Epithelial cell of proximal tubule (primary cell): ENCODE measurements at regions not wholly inside any gene's neighbourhood (a gene's known extent, or its start where the extent isn't known, plus 50 kb on each side); places are given as distances from the start of the nearest gene placed in this dataset.
"Not testable (repeated sequence)": the region's sequence is repeated elsewhere in the genome, so short reads cannot be mapped to it uniquely, and the experiment has no call there.

ENCODE experiments used
- DNase-seq: peaks from one replicate; pipeline ENCODE4 v3.0.0-alpha.2; 2011; ENCODE audit warnings: low read depth
- H3K4me3 ChIP-seq: 2 replicates; pipeline ENCODE4 v1.5.1; 2011; ENCODE audit warnings: low read depth, mild to moderate bottlenecking, low read length
- TF ChIP-seq, protein P1 (sequence below): conservative IDR thresholded peaks from 2 replicates; pipeline ENCODE4 v1.5.1; 2012; ENCODE audit warnings: low read depth, mild to moderate bottlenecking, low read length

DNA sequence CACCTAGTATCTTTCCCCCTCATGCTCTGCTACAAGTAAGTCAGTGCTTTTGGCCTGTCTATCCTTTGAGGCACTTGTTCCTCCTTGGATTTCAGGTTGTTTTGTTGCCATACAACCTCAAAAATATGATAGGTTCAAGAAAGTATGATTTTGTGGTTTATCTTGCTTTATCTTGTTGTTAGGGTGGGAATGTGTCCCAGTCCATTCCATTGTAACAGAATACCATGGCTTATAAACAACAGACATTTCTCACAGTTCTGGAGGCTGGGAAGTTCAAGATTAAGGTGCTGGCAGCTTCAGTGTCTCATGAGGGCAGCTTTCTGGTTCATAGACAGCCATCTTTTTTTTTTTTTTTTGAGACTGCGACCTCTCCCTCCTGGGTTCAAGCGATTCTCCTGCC, 72.1 kb downstream of the TMEM270 start:
- DNase-seq: no peak

DNA sequence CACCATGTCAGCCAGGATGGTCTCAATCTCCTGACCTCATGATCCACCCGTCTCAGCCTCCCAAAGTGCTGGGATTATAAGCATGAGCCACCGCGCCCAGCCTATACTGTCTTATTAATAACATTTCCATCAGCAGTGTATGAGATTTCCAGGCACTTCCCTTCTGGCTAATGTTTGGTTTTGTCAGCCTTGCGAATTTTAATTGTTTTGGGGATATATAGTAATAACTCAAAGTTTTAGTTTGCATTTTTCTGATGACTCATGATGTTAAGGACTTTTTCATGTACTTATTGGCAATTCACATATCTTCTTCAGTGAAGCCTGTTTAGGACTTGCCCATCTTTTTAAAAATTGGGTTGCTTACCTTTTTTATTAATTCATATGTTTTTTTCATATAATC, 76.0 kb downstream of the TMEM270 start:
- H3K4me3 ChIP-seq: no peak overlapping the region
- TF ChIP-seq, protein P1, sequence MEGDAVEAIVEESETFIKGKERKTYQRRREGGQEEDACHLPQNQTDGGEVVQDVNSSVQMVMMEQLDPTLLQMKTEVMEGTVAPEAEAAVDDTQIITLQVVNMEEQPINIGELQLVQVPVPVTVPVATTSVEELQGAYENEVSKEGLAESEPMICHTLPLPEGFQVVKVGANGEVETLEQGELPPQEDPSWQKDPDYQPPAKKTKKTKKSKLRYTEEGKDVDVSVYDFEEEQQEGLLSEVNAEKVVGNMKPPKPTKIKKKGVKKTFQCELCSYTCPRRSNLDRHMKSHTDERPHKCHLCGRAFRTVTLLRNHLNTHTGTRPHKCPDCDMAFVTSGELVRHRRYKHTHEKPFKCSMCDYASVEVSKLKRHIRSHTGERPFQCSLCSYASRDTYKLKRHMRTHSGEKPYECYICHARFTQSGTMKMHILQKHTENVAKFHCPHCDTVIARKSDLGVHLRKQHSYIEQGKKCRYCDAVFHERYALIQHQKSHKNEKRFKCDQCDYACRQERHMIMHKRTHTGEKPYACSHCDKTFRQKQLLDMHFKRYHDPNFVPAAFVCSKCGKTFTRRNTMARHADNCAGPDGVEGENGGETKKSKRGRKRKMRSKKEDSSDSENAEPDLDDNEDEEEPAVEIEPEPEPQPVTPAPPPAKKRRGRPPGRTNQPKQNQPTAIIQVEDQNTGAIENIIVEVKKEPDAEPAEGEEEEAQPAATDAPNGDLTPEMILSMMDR: no peak
- DNase-seq: no peak

More for the DNA sequence above, 72.1 kb downstream of the TMEM270 start:
- TF ChIP-seq, protein P1: no peak
- H3K4me3 ChIP-seq: no peak overlapping the region

- not testable (repeated sequence) for DNase-seq, H3K4me3 ChIP-seq
These were observed 76.7 kb downstream of the TMEM270 start for GRCh38 chr7:73937650-73938049.

- no peak overlapping the region for H3K4me3 ChIP-seq
- TF ChIP-seq, protein P1: no peak
- no peak for DNase-seq
These were observed 78.6 kb downstream of the TMEM270 start for GRCh38 chr7:73939528-73939927.

DNA sequence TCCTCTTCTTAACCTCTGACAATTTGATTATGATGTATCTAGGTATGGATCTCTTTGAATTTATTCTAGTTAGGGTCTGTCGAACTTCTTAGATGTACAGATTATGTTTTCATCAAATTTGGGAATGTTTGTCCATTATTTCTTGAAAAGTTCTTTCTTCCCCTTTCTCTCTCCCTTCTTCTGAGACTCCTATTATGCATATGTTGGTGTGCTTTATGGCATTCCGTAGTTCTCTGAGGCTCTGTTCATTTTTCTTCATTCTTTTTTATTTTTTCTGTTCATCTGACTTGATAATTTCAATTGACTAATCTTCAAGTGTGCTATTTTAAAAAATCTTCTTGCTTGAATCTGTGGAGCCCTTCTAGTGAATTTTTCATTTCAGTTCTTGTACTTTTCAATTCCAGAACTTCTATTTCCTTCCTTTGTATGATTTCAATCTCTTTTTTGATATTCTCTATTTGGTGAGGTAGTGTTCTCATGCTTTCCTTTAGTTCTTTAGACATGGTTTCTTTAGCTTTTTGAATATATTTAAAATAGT, 79.8 kb downstream of the TMEM270 start:
- TF ChIP-seq, protein P1: no peak
- H3K4me3 ChIP-seq: no peak overlapping the region
- DNase-seq: no peak

- H3K4me3 ChIP-seq: no peak overlapping the region
- DNase-seq: peak; percentile 67
- TF ChIP-seq, protein P1: no peak
These were observed 81.0 kb downstream of the TMEM270 start for GRCh38 chr7:73941836-73942551.

DNA sequence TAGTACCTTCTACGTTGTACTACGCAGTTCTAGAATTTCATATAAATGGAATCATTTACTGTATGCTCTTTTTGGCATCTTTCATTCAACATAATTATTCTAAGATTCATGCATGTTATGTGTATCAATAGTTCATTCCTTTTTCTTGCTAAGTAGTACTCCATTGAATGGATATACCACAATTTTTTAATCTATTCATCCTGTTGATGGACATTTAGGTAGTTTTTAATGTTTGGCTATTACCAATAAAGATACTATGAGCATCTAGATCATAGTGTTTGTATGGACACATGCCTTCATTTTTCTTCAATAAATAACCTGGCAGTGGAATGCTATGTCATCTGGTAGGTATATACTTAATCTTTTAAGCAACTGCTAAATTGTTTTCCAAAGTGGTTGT, 83.0 kb upstream of the ELN start:
- DNase-seq: no peak
- no peak overlapping the region for H3K4me3 ChIP-seq
- TF ChIP-seq, protein P1: no peak
